ENCODE measurements at regions not wholly inside any gene's neighbourhood (a gene's known extent, or its start where the extent isn't known, plus 50 kb on each side); places are given as distances from the start of the nearest gene placed in this dataset.

GRCh38 chr3:188002626-188003138 is 151.3 kb upstream of the LPP start:
- intact Hi-C loops (cut with DNase I; ENCODE audit: low total_unique reads), result no loop called here
- H3K4me3 ChIP-seq (ENCODE audit: low read depth, poor library complexity, severe bottlenecking), result no peak overlapping the region
- no peak for DNase-seq (ENCODE audit: low spot score in 2 of 2)
- 91 to 100% methylated on average over 1 of the region's 1 CpG for WGBS, 2 donors
- TF ChIP-seq, protein P1, sequence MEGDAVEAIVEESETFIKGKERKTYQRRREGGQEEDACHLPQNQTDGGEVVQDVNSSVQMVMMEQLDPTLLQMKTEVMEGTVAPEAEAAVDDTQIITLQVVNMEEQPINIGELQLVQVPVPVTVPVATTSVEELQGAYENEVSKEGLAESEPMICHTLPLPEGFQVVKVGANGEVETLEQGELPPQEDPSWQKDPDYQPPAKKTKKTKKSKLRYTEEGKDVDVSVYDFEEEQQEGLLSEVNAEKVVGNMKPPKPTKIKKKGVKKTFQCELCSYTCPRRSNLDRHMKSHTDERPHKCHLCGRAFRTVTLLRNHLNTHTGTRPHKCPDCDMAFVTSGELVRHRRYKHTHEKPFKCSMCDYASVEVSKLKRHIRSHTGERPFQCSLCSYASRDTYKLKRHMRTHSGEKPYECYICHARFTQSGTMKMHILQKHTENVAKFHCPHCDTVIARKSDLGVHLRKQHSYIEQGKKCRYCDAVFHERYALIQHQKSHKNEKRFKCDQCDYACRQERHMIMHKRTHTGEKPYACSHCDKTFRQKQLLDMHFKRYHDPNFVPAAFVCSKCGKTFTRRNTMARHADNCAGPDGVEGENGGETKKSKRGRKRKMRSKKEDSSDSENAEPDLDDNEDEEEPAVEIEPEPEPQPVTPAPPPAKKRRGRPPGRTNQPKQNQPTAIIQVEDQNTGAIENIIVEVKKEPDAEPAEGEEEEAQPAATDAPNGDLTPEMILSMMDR (IDR thresholded peaks at IDR 0.05), result no peak
- no peak for TF ChIP-seq POLR2A (IDR thresholded peaks at IDR 0.05)

DNA sequence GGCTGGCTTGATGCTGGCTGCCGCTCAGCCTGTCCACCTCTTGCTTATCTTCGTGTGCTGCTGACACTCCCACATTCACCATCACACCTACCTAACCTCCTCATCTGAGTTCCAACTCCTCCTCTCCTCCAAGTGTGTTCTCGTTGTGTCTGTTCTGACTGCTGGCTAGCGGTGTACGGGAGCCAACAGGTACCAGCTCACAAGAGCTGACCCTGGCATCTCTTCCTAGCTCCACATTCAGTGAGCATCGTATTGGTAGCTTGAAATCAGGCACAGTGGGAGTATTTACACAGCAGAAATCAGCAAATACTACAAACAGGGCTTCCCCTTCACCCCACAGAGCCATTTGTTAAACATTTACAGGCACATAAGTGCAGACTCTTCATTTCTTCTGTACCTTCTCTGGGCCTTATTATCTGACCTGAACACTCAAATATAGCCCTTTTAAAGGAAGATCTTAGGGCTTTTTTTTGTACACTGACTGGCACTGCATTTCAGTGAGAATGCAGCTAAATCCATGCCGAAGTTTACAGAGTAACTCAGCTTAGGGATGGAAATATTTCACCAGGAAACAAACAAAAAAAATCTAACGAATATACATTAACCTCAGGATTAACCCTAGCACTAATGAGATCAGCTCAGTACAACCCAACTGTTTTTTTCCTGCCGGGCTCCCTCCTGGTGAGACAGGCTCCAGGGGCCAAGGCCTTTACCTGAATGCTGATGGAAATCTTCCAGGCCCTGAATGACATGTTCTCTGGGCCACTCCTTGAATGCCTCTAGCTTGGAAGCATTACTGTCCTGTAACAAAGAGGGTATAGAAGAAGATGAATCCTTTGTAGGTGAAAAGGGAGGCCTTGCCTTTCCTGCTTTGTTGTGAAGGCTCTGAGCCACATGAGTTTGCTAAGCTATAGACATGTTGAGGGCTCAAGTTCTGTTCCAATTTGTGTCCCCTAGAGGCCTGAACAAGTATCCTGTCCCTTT is 150.5 kb upstream of the LPP start:
- no peak overlapping the region for H3K4me3 ChIP-seq (ENCODE audit: low read depth, poor library complexity, severe bottlenecking)
- intact Hi-C loops (cut with DNase I; ENCODE audit: low total_unique reads), result no loop called here
- no peak for DNase-seq (ENCODE audit: low spot score in 2 of 2)
- TF ChIP-seq, protein P1 (IDR thresholded peaks at IDR 0.05), result no peak
- 70 to 78% methylated on average over 9 of the region's 9 CpGs for WGBS, 2 donors

DNA sequence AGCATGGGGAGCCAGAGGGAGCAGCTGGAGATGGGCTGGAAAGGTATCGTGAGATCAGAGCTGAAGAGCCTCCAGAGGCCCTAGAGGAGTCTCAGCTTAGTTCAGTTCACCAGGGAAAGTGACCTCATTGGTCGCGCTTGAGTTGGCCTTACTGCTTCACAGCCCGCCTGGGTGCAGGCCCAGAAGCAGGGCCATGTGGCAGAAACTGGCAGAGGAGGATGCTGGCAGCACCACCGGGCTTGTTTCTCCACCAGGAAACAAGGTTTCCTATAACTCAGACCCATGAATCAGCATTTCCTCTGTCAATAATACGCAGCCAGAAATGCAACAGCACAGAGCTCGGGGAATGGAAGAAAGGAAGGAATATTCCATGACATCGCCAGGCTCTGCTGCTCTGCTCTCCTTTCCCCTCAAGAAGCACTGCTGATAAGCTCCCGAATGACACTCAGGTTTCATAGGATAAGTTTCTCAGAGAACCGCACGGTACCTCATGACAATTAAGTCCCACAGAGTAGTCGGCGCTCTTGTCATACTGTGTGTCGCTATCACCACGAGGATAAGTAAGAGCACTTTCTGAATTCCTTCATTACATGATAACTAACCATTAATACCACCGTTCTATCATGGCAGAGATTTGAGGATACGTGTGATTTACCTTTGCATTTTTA is 147.1 kb upstream of the LPP start:
- DNase-seq (ENCODE audit: low spot score in 2 of 2), result no peak
- WGBS, 2 donors, result 75 to 88% methylated on average over 17 of the region's 17 CpGs

DNA sequence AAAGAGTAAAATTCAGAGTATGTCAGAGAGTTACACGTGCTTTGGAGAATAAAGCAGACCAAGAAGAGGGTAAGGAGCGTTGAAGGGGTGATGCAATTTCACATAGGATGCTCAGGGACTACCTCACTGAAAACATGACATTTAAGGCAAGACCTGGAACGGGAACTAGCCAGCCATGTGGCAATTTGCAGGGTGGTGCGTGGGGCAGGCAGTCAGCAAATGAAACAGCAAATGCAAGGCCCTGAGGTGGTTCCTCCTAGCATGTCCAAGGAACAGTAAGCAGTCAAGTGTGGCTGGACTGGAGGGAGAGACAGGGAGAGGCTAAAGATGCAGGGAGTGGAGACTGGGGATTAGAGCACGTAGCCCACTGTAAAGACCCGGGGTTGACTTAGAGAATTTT is 146.1 kb upstream of the LPP start:
- WGBS, 2 donors, result 85 to 88% methylated on average over 6 of the region's 6 CpGs
- intact Hi-C loops (cut with DNase I; ENCODE audit: low total_unique reads), result no loop called here
- no peak for TF ChIP-seq POLR2A (IDR thresholded peaks at IDR 0.05)
- TF ChIP-seq, protein P1 (IDR thresholded peaks at IDR 0.05), result no peak
- H3K4me3 ChIP-seq (ENCODE audit: low read depth, poor library complexity, severe bottlenecking), result no peak overlapping the region
- no peak for DNase-seq (ENCODE audit: low spot score in 2 of 2)

More for the DNA sequence above, 147.1 kb upstream of the LPP start:
- TF ChIP-seq, protein P1 (IDR thresholded peaks at IDR 0.05), result no peak
- no peak for TF ChIP-seq POLR2A (IDR thresholded peaks at IDR 0.05)
- no peak overlapping the region for H3K4me3 ChIP-seq (ENCODE audit: low read depth, poor library complexity, severe bottlenecking)
- intact Hi-C loops (cut with DNase I; ENCODE audit: low total_unique reads), result no loop called here

DNA sequence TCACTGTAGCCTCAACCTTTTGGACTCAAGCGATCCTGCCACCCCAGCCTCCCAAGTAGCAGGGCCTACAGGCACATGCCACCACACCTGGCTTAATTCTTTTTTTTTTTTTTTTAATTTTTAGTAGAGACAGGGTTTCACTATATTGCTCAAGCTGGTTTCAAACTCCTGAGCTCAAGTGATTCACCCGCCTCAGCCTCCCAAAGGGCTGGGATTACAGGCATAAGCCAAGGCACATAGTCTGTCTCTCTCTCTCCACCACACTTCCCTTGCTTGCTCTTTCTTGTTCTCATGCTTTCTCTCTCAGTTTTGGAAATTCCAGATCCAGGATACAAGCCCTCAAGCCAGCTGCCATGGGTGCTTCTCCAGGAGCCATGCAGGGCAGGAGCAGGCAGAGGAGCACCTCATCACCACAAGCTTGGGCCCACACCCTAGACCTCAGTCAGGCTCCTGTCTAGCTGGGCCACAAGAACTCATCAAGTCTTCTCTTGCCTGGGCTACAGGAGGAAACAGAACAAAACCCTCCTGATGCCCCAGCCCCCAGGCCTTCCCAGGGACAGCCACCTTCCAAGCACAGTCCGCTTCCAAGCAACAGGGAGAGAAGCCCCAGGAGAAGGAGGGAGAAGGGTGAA is 145.3 kb upstream of the LPP start:
- TF ChIP-seq, protein P1 (IDR thresholded peaks at IDR 0.05), result no peak
- no peak for TF ChIP-seq POLR2A (IDR thresholded peaks at IDR 0.05)
- H3K4me3 ChIP-seq (ENCODE audit: low read depth, poor library complexity, severe bottlenecking), result no peak overlapping the region
- intact Hi-C loops (cut with DNase I; ENCODE audit: low total_unique reads), result no loop called here
- no peak for DNase-seq (ENCODE audit: low spot score in 2 of 2)
- WGBS, 2 donors, result 89 to 90% methylated on average over 3 of the region's 3 CpGs

All from lower leg skin (tissue), 4 donors.